HCT116 (cell line): ENCODE measurements at regions not wholly inside any gene's neighbourhood (a gene's known extent, or its start where the extent isn't known, plus 50 kb on each side); places are given as distances from the start of the nearest gene placed in this dataset.

ENCODE experiments used
- ATAC-seq: fragments of 200-7000 bp; cut with Tn5 transposase; 2 replicates; pipeline ENCODE4 v1.9.1; 2020; ENCODE audit warnings: mild to moderate bottlenecking, moderate library complexity
- BruUV-seq: library from RNA; stranded (reverse); fragments of 400-500 nt; replicated peaks from 2 replicates; lab custom pipeline; 2021; lab: Mats Ljungman, UMichigan
- CTCF ChIA-PET: fragments of 300-600 bp; sonication (Branson Sonifier 250); formaldehyde crosslinking; loops from one replicate; lab custom pipeline; 2021; ENCODE audit warnings: antibody characterized with exemption; lab: Charles Lee
- POLR2A ChIA-PET: fragments of 300-600, 350-600 bp; sonication (Branson Sonifier 250); formaldehyde crosslinking; loops from one replicate; lab custom pipeline; 2021; ENCODE audit warnings: antibody characterized with exemption; lab: Charles Lee
- RAD21 ChIA-PET, 2 experiments: fragments of 300-600 bp; sonication (Branson Sonifier 250); formaldehyde crosslinking; loops; one replicate each; lab custom pipeline; 2023; ENCODE audit warnings: low total read pairs in 2 of 2; ENCODE audit not compliant: uncharacterized antibody in 2 of 2, unreplicated experiment in 2 of 2, low non-redundant PET in 1 of 2; lab: Charles Lee
- DNase-seq: peaks from one replicate; pipeline ENCODE4 v3.0.0-alpha.2; 2010; ENCODE audit warnings: low read depth, low spot score
- H2AFZ ChIP-seq: fragments of 200-600 bp; shearing (Covaris generic), sonication (generic); 2 replicates; pipeline ENCODE4 v1.6.1; 2017; ENCODE audit warnings: low read depth, mixed run types, mixed read lengths, antibody characterized with exemption, low read length; ENCODE audit not compliant: poor library complexity, severe bottlenecking
- H3K27ac ChIP-seq: 2 replicates; pipeline ENCODE4 v1.5.1; 2012; ENCODE audit warnings: low read depth, low read length
- H3K27me3 ChIP-seq: fragments of 200-600 bp; sonication (generic); 2 replicates; pipeline ENCODE4 v1.6.1; 2016; ENCODE audit warnings: mixed run types, low read length, mixed read lengths; ENCODE audit not compliant: insufficient read depth
- H3K36me3 ChIP-seq, 2 experiments: fragments of 200-500 bp in 1 of 2; fragments of 200-600 bp in 1 of 2; sonication (Bioruptor generic) in 1 of 2; sonication (generic) in 1 of 2; 2 replicates each; pipeline versions ENCODE4 v1.5.1 to v1.6.1; 2014 to 2016; ENCODE audit warnings: low read length in 2 of 2, inconsistent platforms in 1 of 2, mixed read lengths in 1 of 2, mixed run types in 1 of 2; ENCODE audit not compliant: insufficient read depth in 2 of 2, control insufficient read depth in 1 of 2
- H3K4me1 ChIP-seq, 2 experiments: fragments of 200-600 bp in 1 of 2; sonication (generic) in 1 of 2; 2 replicates each; pipeline versions ENCODE4 v1.5.1 to v1.6.1; 2012 to 2017; ENCODE audit warnings: low read length in 2 of 2, inconsistent platforms in 1 of 2, mild to moderate bottlenecking in 1 of 2, mixed read lengths in 1 of 2, mixed run types in 1 of 2, moderate library complexity in 1 of 2; ENCODE audit not compliant: insufficient read depth in 2 of 2, control insufficient read depth in 1 of 2
- H3K4me2 ChIP-seq: fragments of 200-600 bp; sonication (generic); 2 replicates; pipeline ENCODE4 v1.6.1; 2017; ENCODE audit warnings: mixed run types, low read length, mixed read lengths
- H3K4me3 ChIP-seq, 2 experiments: fragments of 200-600 bp in 1 of 2; sonication (generic) in 1 of 2; replicated peaks in 1 of 2; 2 replicates each; pipeline ENCODE4 v1.5.1; 2011 to 2016; ENCODE audit warnings: low read length in 2 of 2, control low read depth in 1 of 2, low read depth in 1 of 2, mild to moderate bottlenecking in 1 of 2, mixed read lengths in 1 of 2, mixed run types in 1 of 2
- H3K79me2 ChIP-seq: fragments of 200-600 bp; sonication (generic); 2 replicates; pipeline ENCODE4 v1.6.1; 2017; ENCODE audit warnings: mild to moderate bottlenecking, mixed run types, low read length, moderate library complexity, mixed read lengths; ENCODE audit not compliant: insufficient read depth
- H3K9ac ChIP-seq: fragments of 200-600 bp; sonication (generic); 2 replicates; pipeline ENCODE4 v1.6.1; 2016; ENCODE audit warnings: low read length, mixed read lengths
- H3K9me2 ChIP-seq: fragments of 200-600 bp; sonication (generic), shearing (Covaris generic); 2 replicates; pipeline ENCODE4 v1.6.1; 2017; ENCODE audit warnings: mixed run types, mild to moderate bottlenecking, moderate library complexity; ENCODE audit not compliant: insufficient read depth
- H3K9me3 ChIP-seq, 2 experiments: fragments of 200-500 bp in 1 of 2; fragments of 200-600 bp in 1 of 2; sonication (Bioruptor generic) in 1 of 2; sonication (generic) in 1 of 2; 2 replicates each; pipeline ENCODE4 v1.6.1; 2014 to 2017; ENCODE audit warnings: low read length in 2 of 2, mixed read lengths in 2 of 2, inconsistent platforms in 1 of 2, low read depth in 1 of 2, mild to moderate bottlenecking in 1 of 2, mixed run types in 1 of 2, moderate library complexity in 1 of 2; ENCODE audit not compliant: control insufficient read depth in 1 of 2, insufficient read depth in 1 of 2
- H4K20me1 ChIP-seq: fragments of 200-600 bp; sonication (generic), shearing (Covaris generic); 2 replicates; pipeline ENCODE4 v1.6.1; 2017; ENCODE audit warnings: mixed run types, mild to moderate bottlenecking, moderate library complexity; ENCODE audit not compliant: insufficient read depth
- CBX3 ChIP-seq: IDR thresholded peaks from 2 replicates; pipeline ENCODE4 v1.6.1; 2012; ENCODE audit warnings: low read depth
- CEBPB ChIP-seq: IDR thresholded peaks from 2 replicates; pipeline ENCODE4 v1.6.1; 2012; ENCODE audit warnings: low read depth
- FOSL1 ChIP-seq: IDR thresholded peaks from 2 replicates; pipeline ENCODE4 v1.6.1; 2012; ENCODE audit warnings: low read depth
- JUND ChIP-seq: IDR thresholded peaks from 2 replicates; pipeline ENCODE4 v1.6.1; 2012
- POLR2AphosphoS5 ChIP-seq: IDR thresholded peaks from 2 replicates; pipeline ENCODE4 v1.6.1; 2011; ENCODE audit warnings: mild to moderate bottlenecking, low read depth, low read length, moderate library complexity
- RAD21 ChIP-seq: IDR thresholded peaks from 2 replicates; pipeline ENCODE4 v1.6.1; 2012; ENCODE audit warnings: low read depth, mild to moderate bottlenecking
- REST ChIP-seq: IDR thresholded peaks from 2 replicates; pipeline ENCODE4 v1.6.1; 2012; ENCODE audit warnings: low read depth
- SIN3A ChIP-seq: IDR thresholded peaks from 2 replicates; pipeline ENCODE4 v1.6.1; 2012; ENCODE audit warnings: low read depth
- SP1 ChIP-seq: IDR thresholded peaks from 2 replicates; pipeline ENCODE4 v1.6.1; 2012; ENCODE audit warnings: low read depth
- SRF ChIP-seq: IDR thresholded peaks from 2 replicates; pipeline ENCODE4 v1.6.1; 2012; ENCODE audit warnings: low read depth
- YY1 ChIP-seq: IDR thresholded peaks from 2 replicates; pipeline ENCODE4 v1.6.1; 2011; ENCODE audit warnings: low read length, low read depth, moderate library complexity, mild to moderate bottlenecking; ENCODE audit not compliant: insufficient replicate concordance; ENCODE audit errors: extremely low read depth
- ZNF274 ChIP-seq: fragments of 200-500 bp; sonication (Bioruptor generic); IDR thresholded peaks from 2 replicates; pipeline ENCODE4 v1.6.1; 2014; ENCODE audit warnings: mild to moderate bottlenecking, low read depth, low read length, inconsistent platforms
- intact Hi-C: fragments of 100-400 bp; cut with micrococcal nuclease; formaldehyde crosslinking; loops from 2 replicates; pipeline ENCODE4 v1.10.0; 2022
- TF ChIP-seq, protein P1 (sequence below), 3 experiments: fragments of 200-600 bp in 1 of 3; sonication (generic) in 1 of 3; IDR thresholded peaks in 2 of 3; conservative IDR thresholded peaks in 1 of 3; 2 replicates each; pipeline ENCODE4 v1.5.1; 2012 to 2017; ENCODE audit warnings: low read depth in 2 of 3, low read length in 2 of 3, antibody characterized with exemption in 1 of 3, borderline replicate concordance in 1 of 3, control low read depth in 1 of 3, mild to moderate bottlenecking in 1 of 3, mixed read lengths in 1 of 3, mixed run types in 1 of 3, moderate library complexity in 1 of 3; ENCODE audit not compliant: insufficient read depth in 1 of 3

DNA sequence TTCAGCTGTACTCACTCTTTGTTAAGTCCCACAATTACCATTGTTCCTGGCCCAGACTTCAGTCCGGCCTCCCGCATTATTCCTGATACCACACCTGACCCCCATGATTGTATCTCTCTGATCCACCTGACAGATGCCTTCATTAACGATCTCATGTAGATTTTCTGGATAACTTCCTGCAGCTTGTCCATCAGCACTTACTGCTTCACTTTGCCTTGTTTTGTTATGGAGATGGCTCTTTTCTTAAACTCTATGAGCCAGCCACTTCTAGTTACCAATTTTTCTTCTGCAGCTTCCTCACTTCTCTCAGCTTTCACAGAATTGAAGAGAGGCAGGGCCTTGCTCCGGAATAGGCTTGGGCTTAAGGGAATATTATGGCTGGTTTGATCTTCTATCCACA lies 1044.2 kb downstream of the PLOD2 start:
- Histone ChIP-seq H3K27ac (no peak overlapping the region), H4K20me1 (no peaks in the 10 kb centered on the region), H3K27me3 (no peaks in the 10 kb centered on the region)
- no TSS peak for BruUV-seq
- RAD21 ChIA-PET, result no interaction called here
- no peak for TF ChIP-seq YY1
- TF ChIP-seq, protein P1, sequence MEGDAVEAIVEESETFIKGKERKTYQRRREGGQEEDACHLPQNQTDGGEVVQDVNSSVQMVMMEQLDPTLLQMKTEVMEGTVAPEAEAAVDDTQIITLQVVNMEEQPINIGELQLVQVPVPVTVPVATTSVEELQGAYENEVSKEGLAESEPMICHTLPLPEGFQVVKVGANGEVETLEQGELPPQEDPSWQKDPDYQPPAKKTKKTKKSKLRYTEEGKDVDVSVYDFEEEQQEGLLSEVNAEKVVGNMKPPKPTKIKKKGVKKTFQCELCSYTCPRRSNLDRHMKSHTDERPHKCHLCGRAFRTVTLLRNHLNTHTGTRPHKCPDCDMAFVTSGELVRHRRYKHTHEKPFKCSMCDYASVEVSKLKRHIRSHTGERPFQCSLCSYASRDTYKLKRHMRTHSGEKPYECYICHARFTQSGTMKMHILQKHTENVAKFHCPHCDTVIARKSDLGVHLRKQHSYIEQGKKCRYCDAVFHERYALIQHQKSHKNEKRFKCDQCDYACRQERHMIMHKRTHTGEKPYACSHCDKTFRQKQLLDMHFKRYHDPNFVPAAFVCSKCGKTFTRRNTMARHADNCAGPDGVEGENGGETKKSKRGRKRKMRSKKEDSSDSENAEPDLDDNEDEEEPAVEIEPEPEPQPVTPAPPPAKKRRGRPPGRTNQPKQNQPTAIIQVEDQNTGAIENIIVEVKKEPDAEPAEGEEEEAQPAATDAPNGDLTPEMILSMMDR (IDR thresholded peaks at IDR 0.05 in 2 of 3, conservative IDR thresholded peaks at IDR 0.05 in 1 of 3; ENCODE audit: borderline replicate concordance in 1 of 3, insufficient read depth in 1 of 3, low read depth in 2 of 3, low read length in 2 of 3), result no peak
- TF ChIP-seq POLR2AphosphoS5, result no peak
- TF ChIP-seq JUND, result no peak
- no peak for TF ChIP-seq RAD21
- TF ChIP-seq SRF, result no peak
- TF ChIP-seq CEBPB, result no peak
- TF ChIP-seq REST, result no peak
- no peak for TF ChIP-seq CBX3
- no peak for TF ChIP-seq FOSL1
- no peak for TF ChIP-seq ZNF274
- TF ChIP-seq SP1, result no peak
- no peak for TF ChIP-seq SIN3A
- TF ChIP-seq, all 23 proteins: peak for 0
- Histone ChIP-seq H3K4me2 (no peak overlapping the region), H3K9me2 (no peaks in the 10 kb centered on the region), H3K4me1 (no peaks in the 10 kb centered on the region), H3K79me2 (no peaks in the 10 kb centered on the region), H3K9ac (no peak overlapping the region), H3K9me3 (no peaks in the 10 kb centered on the region), H3K36me3 (no peaks in the 10 kb centered on the region), H3K4me3 (no peak overlapping the region), H2AFZ (no peak overlapping the region)
- CTCF ChIA-PET, result no interaction called here
- DNase-seq (no peak), ATAC-seq (no peak)
- POLR2A ChIA-PET, result no interaction called here
- intact Hi-C loops, result no loop called here
